ENCODE measurements at regions not wholly inside any gene's neighbourhood (a gene's known extent, or its start where the extent isn't known, plus 50 kb on each side); places are given as distances from the start of the nearest gene placed in this dataset.

DNA sequence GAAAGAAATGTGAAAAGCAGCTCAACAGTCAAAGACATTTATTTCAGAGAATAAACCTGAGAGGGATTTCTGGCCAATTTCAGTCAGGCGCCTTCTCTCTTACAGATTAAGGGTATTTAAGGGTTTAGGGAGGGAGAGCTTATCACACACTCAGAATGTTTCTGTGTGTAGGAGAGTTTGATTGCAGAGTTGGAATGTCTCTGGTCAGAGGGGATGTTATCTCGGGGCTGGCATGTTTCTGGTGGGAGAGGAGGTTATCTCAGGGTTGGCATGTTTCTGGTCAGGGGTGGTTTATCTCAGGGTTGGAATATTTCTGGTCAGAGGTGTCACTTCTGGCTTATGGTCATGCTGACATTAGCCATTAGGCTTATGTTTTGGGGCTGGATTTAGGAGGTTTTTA is 1920.5 kb upstream of the PCDH7 start:
- no peak overlapping the region for H3K4me2 ChIP-seq
- H3K27me3 ChIP-seq (ENCODE audit: insufficient read depth): no peaks in the 10 kb centered on the region
- no peaks in the 10 kb centered on the region for H3K9me2 ChIP-seq (ENCODE audit: insufficient read depth)
- no peak overlapping the region for H3K4me3 ChIP-seq
- H4K20me1 ChIP-seq (replicated peaks; ENCODE audit: insufficient read depth): no peaks in the 10 kb centered on the region
- peaks cover 10% of the 10 kb centered on the region; the same call in 2 of the 3 replicates for H3K36me3 Mint-ChIP-seq (ENCODE audit: low read depth)
- H3K36me3 ChIP-seq (ENCODE audit: insufficient read depth): no peaks in the 10 kb centered on the region
- ATAC-seq (no peak), DNase-seq (ENCODE audit: low spot score) (no peak)
- H3K9me3 Mint-ChIP-seq: peaks cover 14% of the 10 kb centered on the region; the same call in 2 of the 3 replicates
- H3K4me1 ChIP-seq (ENCODE audit: insufficient read depth): 0 out of 2 replicates have a peak, but pooled peaks cover 5% of the 10 kb centered on the region
- peaks cover 11% of the 10 kb centered on the region for H3K4me1 Mint-ChIP-seq
- TF ChIP-seq EZH2 (IDR thresholded peaks at IDR 0.05; ENCODE audit: low read depth, unreplicated experiment) (no peak), POLR2AphosphoS5 (IDR thresholded peaks at IDR 0.05; ENCODE audit: low read depth) (no peak)
- no peak overlapping the region for H2AFZ ChIP-seq
- H3F3A ChIP-seq (replicated peaks; ENCODE audit: low read depth): no peaks in the 10 kb centered on the region
- no peaks in the 10 kb centered on the region for H3K79me2 ChIP-seq (replicated peaks; ENCODE audit: insufficient read depth)
- H3K27ac ChIP-seq (ENCODE audit: low read depth): no peak overlapping the region
- H3K4me3 Mint-ChIP-seq: no peak overlapping the region
- no peak overlapping the region for H3K27ac Mint-ChIP-seq
- H3K27me3 Mint-ChIP-seq (ENCODE audit: insufficient read depth, low read depth, poor library complexity): no peaks in the 10 kb centered on the region

- H3K4me3 Mint-ChIP-seq: no peak overlapping the region
- ATAC-seq (no peak), DNase-seq (ENCODE audit: low spot score) (no peak)
- Histone ChIP-seq H2AFZ (no peak overlapping the region), H3K4me3 (no peak overlapping the region), H3K27ac (ENCODE audit: low read depth) (no peak overlapping the region), H3K4me1 (ENCODE audit: insufficient read depth) (no peaks in the 10 kb centered on the region), H3K27me3 (ENCODE audit: insufficient read depth) (no peaks in the 10 kb centered on the region), H3K36me3 (ENCODE audit: insufficient read depth) (no peaks in the 10 kb centered on the region), H3F3A (replicated peaks; ENCODE audit: low read depth) (no peaks in the 10 kb centered on the region), H4K20me1 (replicated peaks; ENCODE audit: insufficient read depth) (no peaks in the 10 kb centered on the region), H3K4me2 (no peak overlapping the region), H3K79me2 (replicated peaks; ENCODE audit: insufficient read depth) (no peaks in the 10 kb centered on the region), H3K9me2 (ENCODE audit: insufficient read depth) (0 out of 2 replicates have a peak, but pooled peaks cover 5% of the 10 kb centered on the region)
- H3K9me3 Mint-ChIP-seq: peaks cover 8% of the 10 kb centered on the region
- H3K36me3 Mint-ChIP-seq (ENCODE audit: low read depth): peaks cover 7% of the 10 kb centered on the region; the same call in 2 of the 3 replicates
- no peaks in the 10 kb centered on the region for H3K27me3 Mint-ChIP-seq (ENCODE audit: insufficient read depth, low read depth, poor library complexity)
- H3K4me1 Mint-ChIP-seq: no peaks in the 10 kb centered on the region
- no peak overlapping the region for H3K27ac Mint-ChIP-seq
- TF ChIP-seq EZH2phosphoT487 (IDR thresholded peaks at IDR 0.05; ENCODE audit: unreplicated experiment): no peak
- no peak for TF ChIP-seq CTCF (conservative IDR thresholded peaks at IDR 0.05; ENCODE audit: low read depth in 2 of 2)
- TF ChIP-seq POLR2AphosphoS5 (IDR thresholded peaks at IDR 0.05; ENCODE audit: low read depth): no peak
- no peak for TF ChIP-seq STAT1 (IDR thresholded peaks at IDR 0.05; ENCODE audit: unreplicated experiment)
- no peak for TF ChIP-seq NANOG (IDR thresholded peaks at IDR 0.05; ENCODE audit: borderline replicate concordance)
- TF ChIP-seq ZNF114 (CRISPR knock-in tag; IDR thresholded peaks at IDR 0.05): no peak
- TF ChIP-seq ETS1 (IDR thresholded peaks at IDR 0.05): no peak
- TF ChIP-seq ZNF462 (CRISPR knock-in tag; IDR thresholded peaks at IDR 0.05): no peak
- TF ChIP-seq CREB1 (CRISPR knock-in tag; IDR thresholded peaks at IDR 0.05; ENCODE audit: low read depth): no peak
- no peak for TF ChIP-seq JUNB (IDR thresholded peaks at IDR 0.05; ENCODE audit: unreplicated experiment)
- no peak for TF ChIP-seq ZNF331 (CRISPR knock-in tag; IDR thresholded peaks at IDR 0.05; ENCODE audit: low read depth)
- TF ChIP-seq EZH2 (IDR thresholded peaks at IDR 0.05; ENCODE audit: low read depth, unreplicated experiment): no peak
Observed at GRCh38 chr4:28811025-28811424, 1909.1 kb upstream of the PCDH7 start.
